SK-N-SH (cell line): ENCODE measurements at regions not wholly inside any gene's neighbourhood (a gene's known extent, or its start where the extent isn't known, plus 50 kb on each side); places are given as distances from the start of the nearest gene placed in this dataset.

Experiments
- CTCF ChIA-PET: fragments of 300-600, 350-600 bp; formaldehyde crosslinking; extraction: SDS; loops from one replicate; lab custom pipeline; 2021; lab: Yijun Ruan, JAX
- POLR2A ChIA-PET: fragments of 350-600 bp; sonication (Branson Sonifier 250); formaldehyde crosslinking; extraction: SDS; loops from one replicate; lab custom pipeline; 2020; ENCODE audit warnings: antibody characterized with exemption, inconsistent platforms; lab: Yijun Ruan, JAX
- DNase-seq: peaks from one replicate; pipeline ENCODE4 v3.0.0; 2012
- H2AFZ ChIP-seq: fragments of 200-600 bp; sonication (generic); 2 replicates; pipeline ENCODE4 v1.8.1; 2016; ENCODE audit warnings: antibody characterized with exemption, mild to moderate bottlenecking, low read depth
- H3F3A ChIP-seq: fragments of 200-600 bp; sonication (generic); replicated peaks from 2 replicates; pipeline ENCODE3; 2016; ENCODE audit warnings: antibody characterized with exemption, mild to moderate bottlenecking; ENCODE audit not compliant: insufficient read depth
- H3K27ac ChIP-seq, 2 experiments: fragments of 200-500 bp in 1 of 2; fragments of 200-600 bp in 1 of 2; sonication (Bioruptor generic) in 1 of 2; sonication (generic), shearing (Covaris generic) in 1 of 2; 2 replicates each; pipeline versions ENCODE4 v1.5.1 to v1.6.1; 2014 to 2016; ENCODE audit warnings: low read depth in 2 of 2, inconsistent platforms in 1 of 2, low read length in 1 of 2, mild to moderate bottlenecking in 1 of 2, mixed read lengths in 1 of 2
- H3K27me3 ChIP-seq: fragments of 200-600 bp; sonication (generic), shearing (Covaris generic); 2 replicates; pipeline ENCODE4 v1.6.1; 2016; ENCODE audit warnings: mixed run types; ENCODE audit not compliant: insufficient read depth
- H3K36me3 ChIP-seq, 2 experiments: fragments of 200-500 bp in 1 of 2; fragments of 200-600 bp in 1 of 2; sonication (Bioruptor generic) in 1 of 2; sonication (generic) in 1 of 2; replicated peaks in 1 of 2; 2 replicates each; pipeline versions ENCODE3 to v1.5.1; 2014 to 2016; ENCODE audit warnings: low read length in 1 of 2, mild to moderate bottlenecking in 1 of 2; ENCODE audit not compliant: insufficient read depth in 2 of 2, control insufficient read depth in 1 of 2
- H3K4me1 ChIP-seq, 2 experiments: fragments of 200-500 bp in 1 of 2; fragments of 200-600 bp in 1 of 2; sonication (Bioruptor generic) in 1 of 2; sonication (generic), shearing (Covaris generic) in 1 of 2; 2 replicates each; pipeline versions ENCODE4 v1.5.1 to v1.6.1; 2014 to 2016; ENCODE audit warnings: low read depth in 1 of 2, low read length in 1 of 2, mixed run types in 1 of 2; ENCODE audit not compliant: insufficient read depth in 2 of 2, control insufficient read depth in 1 of 2
- H3K4me2 ChIP-seq: fragments of 200-600 bp; sonication (generic), shearing (Covaris generic); 2 replicates; pipeline ENCODE4 v1.6.1; 2017; ENCODE audit warnings: mixed run types
- H3K4me3 ChIP-seq, 2 experiments: fragments of 200-500 bp in 1 of 2; fragments of 200-600 bp in 1 of 2; sonication (Bioruptor generic) in 1 of 2; sonication (generic), shearing (Covaris generic) in 1 of 2; 2 replicates each; pipeline versions ENCODE4 v1.5.1 to v1.8.1; 2014 to 2016; ENCODE audit warnings: low read depth in 2 of 2, inconsistent platforms in 1 of 2, low read length in 1 of 2, mild to moderate bottlenecking in 1 of 2, mixed read lengths in 1 of 2, moderate library complexity in 1 of 2
- H3K79me2 ChIP-seq: fragments of 200-600 bp; sonication (generic); 2 replicates; pipeline ENCODE4 v1.8.1; 2017; ENCODE audit warnings: mild to moderate bottlenecking; ENCODE audit not compliant: insufficient read depth
- H3K9ac ChIP-seq: fragments of 200-600 bp; sonication (generic); 2 replicates; pipeline ENCODE4 v1.6.1; 2017; ENCODE audit warnings: mixed run types
- H3K9me2 ChIP-seq: fragments of 200-600 bp; sonication (generic); 2 replicates; pipeline ENCODE4 v1.6.1; 2017; ENCODE audit warnings: mixed run types
- H3K9me3 ChIP-seq: fragments of 200-600 bp; sonication (generic); 2 replicates; pipeline ENCODE4 v1.6.1; 2017; ENCODE audit warnings: mixed run types, mild to moderate bottlenecking, moderate library complexity
- H4K20me1 ChIP-seq: fragments of 200-600 bp; sonication (generic); 2 replicates; pipeline ENCODE4 v1.6.1; 2017; ENCODE audit warnings: mild to moderate bottlenecking, mixed run types; ENCODE audit not compliant: insufficient read depth
- EP300 ChIP-seq, 2 experiments: IDR thresholded peaks; 2 replicates each; pipeline versions ENCODE4 v1.4.0 to v1.6.1; 2012; ENCODE audit warnings: borderline replicate concordance in 1 of 2, low read depth in 1 of 2, low read length in 1 of 2
- FOSL2 ChIP-seq: IDR thresholded peaks from 2 replicates; pipeline ENCODE4 v1.4.0; 2012; ENCODE audit warnings: low read depth, mild to moderate bottlenecking, moderate library complexity, borderline replicate concordance
- FOXM1 ChIP-seq: IDR thresholded peaks from 2 replicates; pipeline ENCODE4 v1.4.0; 2012; ENCODE audit warnings: low read depth, mild to moderate bottlenecking
- GABPA ChIP-seq: IDR thresholded peaks from 2 replicates; pipeline ENCODE4 v1.4.0; 2012; ENCODE audit warnings: low read depth, mild to moderate bottlenecking
- JUND ChIP-seq: IDR thresholded peaks from 2 replicates; pipeline ENCODE4 v1.4.0; 2012
- MXI1 ChIP-seq: IDR thresholded peaks from 2 replicates; pipeline ENCODE4 v1.6.1; 2012; ENCODE audit warnings: mild to moderate bottlenecking, low read depth, low read length, improper control_type of control experiment
- NFIC ChIP-seq: IDR thresholded peaks from 2 replicates; pipeline ENCODE4 v1.4.0; 2012; ENCODE audit warnings: borderline replicate concordance
- RFX5 ChIP-seq: IDR thresholded peaks from 2 replicates; pipeline ENCODE4 v1.6.1; 2012; ENCODE audit warnings: mild to moderate bottlenecking, improper control_type of control experiment, low read length
- RXRA ChIP-seq: IDR thresholded peaks from 2 replicates; pipeline ENCODE4 v1.4.0; 2012; ENCODE audit warnings: low read depth, mild to moderate bottlenecking, borderline replicate concordance
- SIN3A ChIP-seq: IDR thresholded peaks from 2 replicates; pipeline ENCODE4 v1.6.1; 2012; ENCODE audit warnings: low read depth, mild to moderate bottlenecking, low read length, moderate library complexity, borderline replicate concordance
- SMC3 ChIP-seq: IDR thresholded peaks from 2 replicates; pipeline ENCODE4 v1.6.1; 2012; ENCODE audit warnings: low read depth, low read length, improper control_type of control experiment
- TCF12 ChIP-seq: IDR thresholded peaks from 2 replicates; pipeline ENCODE4 v1.4.0; 2012
- WGBS: methylation state at CpG from one replicate; pipeline ENCODE4 v1.1.6; 2017; ENCODE audit warnings: low lambda C conversion rate; 5-methylcytosine and 5-hydroxymethylcytosine counted together
- TF ChIP-seq, protein P1 (sequence below): IDR thresholded peaks from 2 replicates; pipeline ENCODE4; 2012
- TF ChIP-seq, protein P2 (sequence below): fragments of 200-600 bp; sonication (generic); IDR thresholded peaks from 2 replicates; pipeline ENCODE4 v1.6.1; 2017; ENCODE audit warnings: antibody characterized with exemption, mild to moderate bottlenecking, moderate library complexity
- TF ChIP-seq, protein P3 (sequence below): IDR thresholded peaks from 2 replicates; pipeline ENCODE4 v1.4.0; 2012; ENCODE audit warnings: low read depth
- TF ChIP-seq, protein P4 (sequence below): IDR thresholded peaks from 2 replicates; pipeline ENCODE4 v1.4.0; 2012; ENCODE audit warnings: low read depth, borderline replicate concordance
- TF ChIP-seq, protein P5 (sequence below): fragments of 150-350 bp; IDR thresholded peaks from 2 replicates; pipeline ENCODE4 v1.6.1; 2017; ENCODE audit warnings: antibody characterized with exemption, low read length, low read depth, borderline replicate concordance
- TF ChIP-seq, protein P6 (sequence below): fragments of 150-350 bp; IDR thresholded peaks from 2 replicates; pipeline ENCODE4 v1.6.1; 2016; ENCODE audit warnings: mild to moderate bottlenecking, low read depth, low read length

DNA sequence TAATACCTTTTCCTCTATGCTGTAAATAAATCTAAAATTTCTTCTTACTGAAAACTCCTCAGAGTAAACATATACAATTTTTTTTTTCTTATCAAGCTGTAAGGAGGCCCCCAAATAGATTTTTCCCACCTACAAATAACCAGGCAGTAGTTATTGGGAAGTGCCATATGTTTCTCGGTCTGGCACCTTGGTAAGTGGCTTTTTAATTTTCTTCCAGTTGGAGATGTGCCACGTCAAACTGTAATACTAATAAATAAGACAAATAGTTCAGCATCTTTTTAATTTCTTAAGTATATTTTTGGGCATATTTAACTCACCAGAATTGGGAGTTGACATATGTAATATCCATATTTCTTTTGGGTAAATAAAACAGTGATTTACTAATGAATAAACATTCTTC, 346.3 kb downstream of the DIPK2A start:
- POLR2A ChIA-PET = no interaction called here

DNA sequence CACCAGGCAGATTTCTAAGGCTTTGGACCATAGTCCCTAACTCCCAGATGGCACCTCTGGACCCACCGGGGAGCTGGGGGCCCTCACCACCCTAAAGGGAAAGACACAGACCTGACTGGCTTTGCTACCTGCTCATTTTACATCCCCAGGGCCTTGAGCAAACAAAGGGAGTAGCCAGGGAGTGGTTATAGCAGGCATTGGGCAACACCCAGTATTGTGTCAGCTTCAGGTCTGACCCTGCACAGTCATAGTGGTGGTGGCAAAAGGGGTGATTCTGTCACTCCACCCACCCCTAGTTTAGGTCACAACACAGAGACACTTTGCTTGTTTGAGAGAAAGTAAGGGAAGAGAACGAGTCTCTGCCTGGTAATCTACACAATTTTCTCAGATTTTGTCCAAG, 352.5 kb downstream of the DIPK2A start:
- no peak overlapping the region for H3K27ac ChIP-seq
- H3K4me3 ChIP-seq = no peak overlapping the region
- no peaks in the 10 kb centered on the region for H4K20me1 ChIP-seq
- no peak for TF ChIP-seq NFIC
- TF ChIP-seq RXRA = no peak
- TF ChIP-seq FOXM1 = no peak
- TF ChIP-seq MXI1 = no peak
- no peak for TF ChIP-seq SIN3A
- no peak for TF ChIP-seq GABPA
- no peak for TF ChIP-seq EP300 (IDR thresholded peaks at IDR 0.05; ENCODE audit: borderline replicate concordance in 1 of 2, low read depth in 1 of 2, low read length in 1 of 2)
- TF ChIP-seq, protein P1, sequence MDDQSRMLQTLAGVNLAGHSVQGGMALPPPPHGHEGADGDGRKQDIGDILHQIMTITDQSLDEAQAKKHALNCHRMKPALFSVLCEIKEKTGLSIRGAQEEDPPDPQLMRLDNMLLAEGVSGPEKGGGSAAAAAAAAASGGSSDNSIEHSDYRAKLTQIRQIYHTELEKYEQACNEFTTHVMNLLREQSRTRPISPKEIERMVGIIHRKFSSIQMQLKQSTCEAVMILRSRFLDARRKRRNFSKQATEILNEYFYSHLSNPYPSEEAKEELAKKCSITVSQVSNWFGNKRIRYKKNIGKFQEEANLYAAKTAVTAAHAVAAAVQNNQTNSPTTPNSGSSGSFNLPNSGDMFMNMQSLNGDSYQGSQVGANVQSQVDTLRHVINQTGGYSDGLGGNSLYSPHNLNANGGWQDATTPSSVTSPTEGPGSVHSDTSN = no peak
- no peak for DNase-seq
- no peaks in the 10 kb centered on the region for H3K4me1 ChIP-seq
- 0% methylated on average over 2 of the region's 2 CpGs for WGBS
- POLR2A ChIA-PET = no interaction called here
- no peak overlapping the region for H3K9ac ChIP-seq
- no peaks in the 10 kb centered on the region for H3K36me3 ChIP-seq
- no peak overlapping the region for H3K4me2 ChIP-seq
- H2AFZ ChIP-seq = no peak overlapping the region
- no peaks in the 10 kb centered on the region for H3K9me2 ChIP-seq
- H3K9me3 ChIP-seq = no peaks in the 10 kb centered on the region
- no peaks in the 10 kb centered on the region for H3F3A ChIP-seq
- no peaks in the 10 kb centered on the region for H3K27me3 ChIP-seq
- CTCF ChIA-PET = no interaction called here
- H3K79me2 ChIP-seq = no peaks in the 10 kb centered on the region

More for the DNA sequence above, 346.3 kb downstream of the DIPK2A start:
- no peaks in the 10 kb centered on the region for H3K79me2 ChIP-seq
- H3K4me3 ChIP-seq = no peak overlapping the region
- H3K27me3 ChIP-seq = no peaks in the 10 kb centered on the region
- no peaks in the 10 kb centered on the region for H3K4me1 ChIP-seq
- H3K9me2 ChIP-seq = no peaks in the 10 kb centered on the region
- H4K20me1 ChIP-seq = no peaks in the 10 kb centered on the region
- DNase-seq = no peak
- no peaks in the 10 kb centered on the region for H3K36me3 ChIP-seq
- H3K9me3 ChIP-seq = no peaks in the 10 kb centered on the region
- H3K4me2 ChIP-seq = no peak overlapping the region
- no peak overlapping the region for H3K27ac ChIP-seq
- H3K9ac ChIP-seq = no peak overlapping the region
- H3F3A ChIP-seq = no peaks in the 10 kb centered on the region
- WGBS = 0% methylated on average over 2 of the region's 2 CpGs
- CTCF ChIA-PET = no interaction called here
- no peak overlapping the region for H2AFZ ChIP-seq
- TF ChIP-seq, protein P2, sequence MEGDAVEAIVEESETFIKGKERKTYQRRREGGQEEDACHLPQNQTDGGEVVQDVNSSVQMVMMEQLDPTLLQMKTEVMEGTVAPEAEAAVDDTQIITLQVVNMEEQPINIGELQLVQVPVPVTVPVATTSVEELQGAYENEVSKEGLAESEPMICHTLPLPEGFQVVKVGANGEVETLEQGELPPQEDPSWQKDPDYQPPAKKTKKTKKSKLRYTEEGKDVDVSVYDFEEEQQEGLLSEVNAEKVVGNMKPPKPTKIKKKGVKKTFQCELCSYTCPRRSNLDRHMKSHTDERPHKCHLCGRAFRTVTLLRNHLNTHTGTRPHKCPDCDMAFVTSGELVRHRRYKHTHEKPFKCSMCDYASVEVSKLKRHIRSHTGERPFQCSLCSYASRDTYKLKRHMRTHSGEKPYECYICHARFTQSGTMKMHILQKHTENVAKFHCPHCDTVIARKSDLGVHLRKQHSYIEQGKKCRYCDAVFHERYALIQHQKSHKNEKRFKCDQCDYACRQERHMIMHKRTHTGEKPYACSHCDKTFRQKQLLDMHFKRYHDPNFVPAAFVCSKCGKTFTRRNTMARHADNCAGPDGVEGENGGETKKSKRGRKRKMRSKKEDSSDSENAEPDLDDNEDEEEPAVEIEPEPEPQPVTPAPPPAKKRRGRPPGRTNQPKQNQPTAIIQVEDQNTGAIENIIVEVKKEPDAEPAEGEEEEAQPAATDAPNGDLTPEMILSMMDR = no peak

DNA sequence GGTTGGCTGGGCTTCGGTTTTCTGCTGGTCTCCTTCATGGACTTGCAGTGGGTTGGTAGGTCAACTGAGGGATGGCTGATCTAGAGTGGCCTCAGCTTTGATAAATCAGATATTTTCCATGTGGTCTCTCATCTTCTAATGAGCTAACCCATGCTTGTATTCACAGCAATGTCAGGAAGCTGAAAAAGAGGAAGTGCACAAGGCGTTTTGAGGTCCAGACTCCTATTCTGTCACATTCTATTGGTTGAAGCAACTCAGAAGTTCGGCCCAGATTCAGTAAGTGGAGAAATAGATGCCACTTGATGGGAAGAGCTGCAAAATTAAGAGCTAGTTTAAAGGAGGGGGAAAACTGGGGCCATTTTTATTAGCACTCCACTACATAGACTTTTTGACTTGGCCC, 361.2 kb downstream of the DIPK2A start:
- no peaks in the 10 kb centered on the region for H3K9me3 ChIP-seq
- no peak overlapping the region for H3K4me2 ChIP-seq
- H3F3A ChIP-seq = no peaks in the 10 kb centered on the region
- H3K9me2 ChIP-seq = no peaks in the 10 kb centered on the region
- no peak overlapping the region for H3K4me3 ChIP-seq
- no peaks in the 10 kb centered on the region for H3K79me2 ChIP-seq
- H3K9ac ChIP-seq = no peak overlapping the region
- no peak overlapping the region for H2AFZ ChIP-seq
- no peaks in the 10 kb centered on the region for H4K20me1 ChIP-seq
- ChIA-PET CTCF (no interaction called here), POLR2A (no interaction called here)
- no peaks in the 10 kb centered on the region for H3K4me1 ChIP-seq
- 0% methylated on average over 3 of the region's 3 CpGs for WGBS
- no peaks in the 10 kb centered on the region for H3K36me3 ChIP-seq
- DNase-seq = no peak
- H3K27ac ChIP-seq = no peak overlapping the region
- H3K27me3 ChIP-seq = no peaks in the 10 kb centered on the region
- TF ChIP-seq, protein P3, sequence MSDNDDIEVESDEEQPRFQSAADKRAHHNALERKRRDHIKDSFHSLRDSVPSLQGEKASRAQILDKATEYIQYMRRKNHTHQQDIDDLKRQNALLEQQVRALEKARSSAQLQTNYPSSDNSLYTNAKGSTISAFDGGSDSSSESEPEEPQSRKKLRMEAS = no peak
- no peak for TF ChIP-seq FOSL2
- no peak for TF ChIP-seq JUND
- TF ChIP-seq SMC3 = no peak
- TF ChIP-seq, protein P4, sequence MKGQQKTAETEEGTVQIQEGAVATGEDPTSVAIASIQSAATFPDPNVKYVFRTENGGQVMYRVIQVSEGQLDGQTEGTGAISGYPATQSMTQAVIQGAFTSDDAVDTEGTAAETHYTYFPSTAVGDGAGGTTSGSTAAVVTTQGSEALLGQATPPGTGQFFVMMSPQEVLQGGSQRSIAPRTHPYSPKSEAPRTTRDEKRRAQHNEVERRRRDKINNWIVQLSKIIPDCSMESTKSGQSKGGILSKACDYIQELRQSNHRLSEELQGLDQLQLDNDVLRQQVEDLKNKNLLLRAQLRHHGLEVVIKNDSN = no peak
- no peak for TF ChIP-seq TCF12
- TF ChIP-seq, protein P5, sequence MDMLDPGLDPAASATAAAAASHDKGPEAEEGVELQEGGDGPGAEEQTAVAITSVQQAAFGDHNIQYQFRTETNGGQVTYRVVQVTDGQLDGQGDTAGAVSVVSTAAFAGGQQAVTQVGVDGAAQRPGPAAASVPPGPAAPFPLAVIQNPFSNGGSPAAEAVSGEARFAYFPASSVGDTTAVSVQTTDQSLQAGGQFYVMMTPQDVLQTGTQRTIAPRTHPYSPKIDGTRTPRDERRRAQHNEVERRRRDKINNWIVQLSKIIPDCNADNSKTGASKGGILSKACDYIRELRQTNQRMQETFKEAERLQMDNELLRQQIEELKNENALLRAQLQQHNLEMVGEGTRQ = no peak
- TF ChIP-seq, protein P6, sequence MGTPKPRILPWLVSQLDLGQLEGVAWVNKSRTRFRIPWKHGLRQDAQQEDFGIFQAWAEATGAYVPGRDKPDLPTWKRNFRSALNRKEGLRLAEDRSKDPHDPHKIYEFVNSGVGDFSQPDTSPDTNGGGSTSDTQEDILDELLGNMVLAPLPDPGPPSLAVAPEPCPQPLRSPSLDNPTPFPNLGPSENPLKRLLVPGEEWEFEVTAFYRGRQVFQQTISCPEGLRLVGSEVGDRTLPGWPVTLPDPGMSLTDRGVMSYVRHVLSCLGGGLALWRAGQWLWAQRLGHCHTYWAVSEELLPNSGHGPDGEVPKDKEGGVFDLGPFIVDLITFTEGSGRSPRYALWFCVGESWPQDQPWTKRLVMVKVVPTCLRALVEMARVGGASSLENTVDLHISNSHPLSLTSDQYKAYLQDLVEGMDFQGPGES = no peak
- no peak for TF ChIP-seq SIN3A
- TF ChIP-seq RFX5 = no peak
